Neural cell (in vitro differentiated cells): ENCODE measurements at regions not wholly inside any gene's neighbourhood (a gene's known extent, or its start where the extent isn't known, plus 50 kb on each side); places are given as distances from the start of the nearest gene placed in this dataset.

Experiments used
- EZH2 ChIP-seq: fragments of 200-600, 300-800 bp; shearing (Covaris generic), sonication (generic); IDR thresholded peaks from 2 replicates; pipeline ENCODE4 v1.6.1; 2014; ENCODE audit warnings: antibody characterized with exemption, low read length, borderline replicate concordance, mild to moderate bottlenecking; ENCODE audit not compliant: insufficient read depth, poor library complexity, severe bottlenecking
- SMC3 ChIP-seq: fragments of 450-650 bp; conservative IDR thresholded peaks from 2 replicates; pipeline ENCODE4 v1.6.1; 2014; ENCODE audit warnings: antibody characterized with exemption, mild to moderate bottlenecking, moderate library complexity; ENCODE audit not compliant: poor library complexity
- TF ChIP-seq, protein P1 (sequence below): IDR thresholded peaks from 2 replicates; pipeline ENCODE4 v1.6.1; 2012; ENCODE audit warnings: borderline replicate concordance
- TF ChIP-seq, protein P2 (sequence below): fragments of 450-650 bp; IDR thresholded peaks from 2 replicates; pipeline ENCODE4 v1.5.1; 2014; ENCODE audit warnings: antibody characterized with exemption, mild to moderate bottlenecking, moderate library complexity; ENCODE audit not compliant: poor library complexity, severe bottlenecking

DNA sequence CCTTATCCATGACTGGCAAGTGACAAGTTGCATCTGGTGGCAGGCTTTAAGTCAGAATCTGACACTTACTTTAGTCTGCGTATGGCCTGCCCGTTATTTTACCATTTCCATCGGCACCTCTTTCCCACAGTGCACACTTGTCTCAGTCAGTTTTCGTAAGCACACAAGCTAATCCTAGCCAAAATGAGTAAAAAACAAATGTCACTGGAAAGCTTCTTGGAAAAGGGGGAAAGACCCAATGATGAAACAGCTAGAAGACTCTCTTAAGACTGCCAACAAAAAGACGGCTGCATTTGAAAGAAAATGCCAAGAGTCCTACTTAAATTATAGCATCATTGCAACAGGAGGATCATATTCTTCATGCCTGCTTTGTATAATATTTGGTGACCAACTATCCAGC, 457.9 kb upstream of the ISX start:
- TF ChIP-seq, protein P1, sequence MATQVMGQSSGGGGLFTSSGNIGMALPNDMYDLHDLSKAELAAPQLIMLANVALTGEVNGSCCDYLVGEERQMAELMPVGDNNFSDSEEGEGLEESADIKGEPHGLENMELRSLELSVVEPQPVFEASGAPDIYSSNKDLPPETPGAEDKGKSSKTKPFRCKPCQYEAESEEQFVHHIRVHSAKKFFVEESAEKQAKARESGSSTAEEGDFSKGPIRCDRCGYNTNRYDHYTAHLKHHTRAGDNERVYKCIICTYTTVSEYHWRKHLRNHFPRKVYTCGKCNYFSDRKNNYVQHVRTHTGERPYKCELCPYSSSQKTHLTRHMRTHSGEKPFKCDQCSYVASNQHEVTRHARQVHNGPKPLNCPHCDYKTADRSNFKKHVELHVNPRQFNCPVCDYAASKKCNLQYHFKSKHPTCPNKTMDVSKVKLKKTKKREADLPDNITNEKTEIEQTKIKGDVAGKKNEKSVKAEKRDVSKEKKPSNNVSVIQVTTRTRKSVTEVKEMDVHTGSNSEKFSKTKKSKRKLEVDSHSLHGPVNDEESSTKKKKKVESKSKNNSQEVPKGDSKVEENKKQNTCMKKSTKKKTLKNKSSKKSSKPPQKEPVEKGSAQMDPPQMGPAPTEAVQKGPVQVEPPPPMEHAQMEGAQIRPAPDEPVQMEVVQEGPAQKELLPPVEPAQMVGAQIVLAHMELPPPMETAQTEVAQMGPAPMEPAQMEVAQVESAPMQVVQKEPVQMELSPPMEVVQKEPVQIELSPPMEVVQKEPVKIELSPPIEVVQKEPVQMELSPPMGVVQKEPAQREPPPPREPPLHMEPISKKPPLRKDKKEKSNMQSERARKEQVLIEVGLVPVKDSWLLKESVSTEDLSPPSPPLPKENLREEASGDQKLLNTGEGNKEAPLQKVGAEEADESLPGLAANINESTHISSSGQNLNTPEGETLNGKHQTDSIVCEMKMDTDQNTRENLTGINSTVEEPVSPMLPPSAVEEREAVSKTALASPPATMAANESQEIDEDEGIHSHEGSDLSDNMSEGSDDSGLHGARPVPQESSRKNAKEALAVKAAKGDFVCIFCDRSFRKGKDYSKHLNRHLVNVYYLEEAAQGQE = no peak
- TF ChIP-seq, protein P2, sequence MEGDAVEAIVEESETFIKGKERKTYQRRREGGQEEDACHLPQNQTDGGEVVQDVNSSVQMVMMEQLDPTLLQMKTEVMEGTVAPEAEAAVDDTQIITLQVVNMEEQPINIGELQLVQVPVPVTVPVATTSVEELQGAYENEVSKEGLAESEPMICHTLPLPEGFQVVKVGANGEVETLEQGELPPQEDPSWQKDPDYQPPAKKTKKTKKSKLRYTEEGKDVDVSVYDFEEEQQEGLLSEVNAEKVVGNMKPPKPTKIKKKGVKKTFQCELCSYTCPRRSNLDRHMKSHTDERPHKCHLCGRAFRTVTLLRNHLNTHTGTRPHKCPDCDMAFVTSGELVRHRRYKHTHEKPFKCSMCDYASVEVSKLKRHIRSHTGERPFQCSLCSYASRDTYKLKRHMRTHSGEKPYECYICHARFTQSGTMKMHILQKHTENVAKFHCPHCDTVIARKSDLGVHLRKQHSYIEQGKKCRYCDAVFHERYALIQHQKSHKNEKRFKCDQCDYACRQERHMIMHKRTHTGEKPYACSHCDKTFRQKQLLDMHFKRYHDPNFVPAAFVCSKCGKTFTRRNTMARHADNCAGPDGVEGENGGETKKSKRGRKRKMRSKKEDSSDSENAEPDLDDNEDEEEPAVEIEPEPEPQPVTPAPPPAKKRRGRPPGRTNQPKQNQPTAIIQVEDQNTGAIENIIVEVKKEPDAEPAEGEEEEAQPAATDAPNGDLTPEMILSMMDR = no peak
- TF ChIP-seq SMC3 = no peak
- no peak for TF ChIP-seq EZH2
